ENCODE measurements at regions not wholly inside any gene's neighbourhood (a gene's known extent, or its start where the extent isn't known, plus 50 kb on each side); places are given as distances from the start of the nearest gene placed in this dataset.

DNA sequence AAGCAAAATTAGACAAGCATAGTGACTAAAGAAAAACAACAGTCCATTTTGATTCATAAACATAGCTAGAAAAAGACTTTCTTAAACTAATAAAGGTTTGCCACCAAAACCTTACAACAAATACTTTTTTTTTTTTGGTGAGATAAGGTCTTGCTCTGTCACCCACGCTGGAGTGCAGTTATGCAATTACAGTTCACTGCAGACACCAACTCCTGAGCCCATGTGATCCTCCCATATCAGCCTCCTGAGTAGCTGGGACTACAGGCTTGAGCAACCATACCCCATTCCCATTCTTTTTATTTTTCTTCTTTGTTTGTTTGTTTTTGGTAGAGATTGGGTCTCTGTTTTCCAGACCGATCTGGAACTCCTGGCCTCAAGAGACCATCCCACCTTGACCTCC lies 247.2 kb upstream of the ADGRL3 start (continued):
- TF ChIP-seq, protein P1, sequence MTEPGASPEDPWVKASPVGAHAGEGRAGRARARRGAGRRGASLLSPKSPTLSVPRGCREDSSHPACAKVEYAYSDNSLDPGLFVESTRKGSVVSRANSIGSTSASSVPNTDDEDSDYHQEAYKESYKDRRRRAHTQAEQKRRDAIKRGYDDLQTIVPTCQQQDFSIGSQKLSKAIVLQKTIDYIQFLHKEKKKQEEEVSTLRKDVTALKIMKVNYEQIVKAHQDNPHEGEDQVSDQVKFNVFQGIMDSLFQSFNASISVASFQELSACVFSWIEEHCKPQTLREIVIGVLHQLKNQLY (CRISPR knock-in tag; IDR thresholded peaks at IDR 0.05), result no peak

DNA sequence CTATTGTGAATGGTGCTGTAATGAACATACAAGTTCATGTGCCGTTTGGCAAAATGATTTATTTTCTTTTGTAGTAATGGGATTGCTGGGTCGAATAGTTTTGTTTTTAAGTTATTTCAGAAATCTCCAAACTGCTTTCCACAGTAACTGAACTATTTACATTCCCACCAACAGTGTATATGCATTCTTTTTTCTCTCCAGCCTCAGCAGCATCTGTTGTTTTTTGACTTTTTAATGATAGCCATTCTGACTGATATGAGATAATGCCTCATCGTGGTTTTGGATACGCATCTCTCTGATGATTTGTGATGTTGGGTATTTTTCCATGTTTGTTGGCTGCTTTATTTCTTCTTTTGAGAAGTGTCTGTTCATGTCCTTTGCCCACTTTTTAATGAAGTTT lies 246.3 kb upstream of the ADGRL3 start:
- Mint-ChIP-seq H3K4me1 (no peaks in the 10 kb centered on the region), H3K9me3 (no peaks in the 10 kb centered on the region), H3K27me3 (ENCODE audit: low read depth) (no peaks in the 10 kb centered on the region), H3K27ac (no peak overlapping the region), H3K36me3 (no peaks in the 10 kb centered on the region), H3K4me3 (no peak overlapping the region)
- ATAC-seq (no peak), DNase-seq (ENCODE audit: low spot score) (no peak)
- ChIA-PET CTCF (no interaction called here), POLR2A (no interaction called here)
- no peak for TF ChIP-seq ZNF219 (CRISPR knock-in tag; IDR thresholded peaks at IDR 0.05; ENCODE audit: borderline replicate concordance)
- no peak for TF ChIP-seq JUN (CRISPR knock-in tag; IDR thresholded peaks at IDR 0.05)
- TF ChIP-seq, protein P2, sequence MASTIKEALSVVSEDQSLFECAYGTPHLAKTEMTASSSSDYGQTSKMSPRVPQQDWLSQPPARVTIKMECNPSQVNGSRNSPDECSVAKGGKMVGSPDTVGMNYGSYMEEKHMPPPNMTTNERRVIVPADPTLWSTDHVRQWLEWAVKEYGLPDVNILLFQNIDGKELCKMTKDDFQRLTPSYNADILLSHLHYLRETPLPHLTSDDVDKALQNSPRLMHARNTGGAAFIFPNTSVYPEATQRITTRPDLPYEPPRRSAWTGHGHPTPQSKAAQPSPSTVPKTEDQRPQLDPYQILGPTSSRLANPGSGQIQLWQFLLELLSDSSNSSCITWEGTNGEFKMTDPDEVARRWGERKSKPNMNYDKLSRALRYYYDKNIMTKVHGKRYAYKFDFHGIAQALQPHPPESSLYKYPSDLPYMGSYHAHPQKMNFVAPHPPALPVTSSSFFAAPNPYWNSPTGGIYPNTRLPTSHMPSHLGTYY (CRISPR knock-in tag; IDR thresholded peaks at IDR 0.05), result no peak

DNA sequence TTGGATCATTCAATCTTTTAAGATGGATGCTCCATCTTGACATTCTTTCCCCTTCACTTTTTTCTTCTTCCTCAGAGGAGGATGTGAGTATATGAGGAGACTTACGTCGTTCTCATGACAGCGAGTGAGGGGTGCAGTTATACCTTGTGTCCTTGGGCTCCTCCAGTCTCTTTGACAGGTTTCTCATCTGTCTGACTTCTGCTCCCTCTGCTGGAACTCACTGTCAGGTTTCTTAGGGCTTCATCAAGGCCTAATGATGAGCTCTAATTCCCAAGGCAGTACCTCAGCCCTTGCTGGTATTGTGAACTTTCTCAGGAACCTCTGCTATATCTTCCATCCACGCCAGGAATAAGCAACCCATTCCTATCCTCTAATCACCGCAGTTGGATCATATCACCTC lies 237.8 kb upstream of the ADGRL3 start:
- ChIA-PET POLR2A (no interaction called here), CTCF (interaction anchor here (0.6 to 1.0 kb wide), 3 partner anchors 147 to 218 kb away, joined by 3 to 10 read pairs (median 3); no protein-coding TSS in a partner anchor)
- no peak overlapping the region for H3K4me3 Mint-ChIP-seq
- no peak overlapping the region for H3K27ac Mint-ChIP-seq
- H3K4me1 Mint-ChIP-seq, result no peaks in the 10 kb centered on the region
- TF ChIP-seq MYBL2 (CRISPR knock-in tag; IDR thresholded peaks at IDR 0.05), result no peak
- TF ChIP-seq, protein P3, sequence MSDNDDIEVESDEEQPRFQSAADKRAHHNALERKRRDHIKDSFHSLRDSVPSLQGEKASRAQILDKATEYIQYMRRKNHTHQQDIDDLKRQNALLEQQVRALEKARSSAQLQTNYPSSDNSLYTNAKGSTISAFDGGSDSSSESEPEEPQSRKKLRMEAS (CRISPR knock-in tag; IDR thresholded peaks at IDR 0.05), result no peak
- TF ChIP-seq FOXJ3 (CRISPR knock-in tag; IDR thresholded peaks at IDR 0.05; ENCODE audit: borderline replicate concordance), result no peak
- TF ChIP-seq CBFB (CRISPR knock-in tag; IDR thresholded peaks at IDR 0.05; ENCODE audit: low read depth), result no peak
- TF ChIP-seq, protein P4, sequence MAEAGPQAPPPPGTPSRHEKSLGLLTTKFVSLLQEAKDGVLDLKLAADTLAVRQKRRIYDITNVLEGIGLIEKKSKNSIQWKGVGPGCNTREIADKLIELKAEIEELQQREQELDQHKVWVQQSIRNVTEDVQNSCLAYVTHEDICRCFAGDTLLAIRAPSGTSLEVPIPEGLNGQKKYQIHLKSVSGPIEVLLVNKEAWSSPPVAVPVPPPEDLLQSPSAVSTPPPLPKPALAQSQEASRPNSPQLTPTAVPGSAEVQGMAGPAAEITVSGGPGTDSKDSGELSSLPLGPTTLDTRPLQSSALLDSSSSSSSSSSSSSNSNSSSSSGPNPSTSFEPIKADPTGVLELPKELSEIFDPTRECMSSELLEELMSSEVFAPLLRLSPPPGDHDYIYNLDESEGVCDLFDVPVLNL (CRISPR knock-in tag; IDR thresholded peaks at IDR 0.05; ENCODE audit: borderline replicate concordance, low read depth), result no peak
- no peak for TF ChIP-seq ZNF263 (CRISPR knock-in tag; IDR thresholded peaks at IDR 0.05; ENCODE audit: low read depth)
- no peak for TF ChIP-seq ESRRA (CRISPR knock-in tag; IDR thresholded peaks at IDR 0.05; ENCODE audit: borderline replicate concordance)
- TF ChIP-seq ZNF416 (CRISPR knock-in tag; IDR thresholded peaks at IDR 0.05), result no peak
- TF ChIP-seq, protein P5, sequence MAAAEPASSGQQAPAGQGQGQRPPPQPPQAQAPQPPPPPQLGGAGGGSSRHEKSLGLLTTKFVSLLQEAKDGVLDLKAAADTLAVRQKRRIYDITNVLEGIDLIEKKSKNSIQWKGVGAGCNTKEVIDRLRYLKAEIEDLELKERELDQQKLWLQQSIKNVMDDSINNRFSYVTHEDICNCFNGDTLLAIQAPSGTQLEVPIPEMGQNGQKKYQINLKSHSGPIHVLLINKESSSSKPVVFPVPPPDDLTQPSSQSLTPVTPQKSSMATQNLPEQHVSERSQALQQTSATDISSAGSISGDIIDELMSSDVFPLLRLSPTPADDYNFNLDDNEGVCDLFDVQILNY (CRISPR knock-in tag; IDR thresholded peaks at IDR 0.05), result no peak
- no peak for TF ChIP-seq NR3C1 (CRISPR knock-in tag; conservative IDR thresholded peaks at IDR 0.05; ENCODE audit: low read depth)
- TF ChIP-seq SP1 (CRISPR knock-in tag; conservative IDR thresholded peaks at IDR 0.05), result no peak
- ATAC-seq (peak; percentile 88), DNase-seq (ENCODE audit: low spot score) (no peak)
- H3K27me3 Mint-ChIP-seq (ENCODE audit: low read depth), result no peaks in the 10 kb centered on the region
- no peaks in the 10 kb centered on the region for H3K9me3 Mint-ChIP-seq
- H3K36me3 Mint-ChIP-seq, result no peaks in the 10 kb centered on the region

DNA sequence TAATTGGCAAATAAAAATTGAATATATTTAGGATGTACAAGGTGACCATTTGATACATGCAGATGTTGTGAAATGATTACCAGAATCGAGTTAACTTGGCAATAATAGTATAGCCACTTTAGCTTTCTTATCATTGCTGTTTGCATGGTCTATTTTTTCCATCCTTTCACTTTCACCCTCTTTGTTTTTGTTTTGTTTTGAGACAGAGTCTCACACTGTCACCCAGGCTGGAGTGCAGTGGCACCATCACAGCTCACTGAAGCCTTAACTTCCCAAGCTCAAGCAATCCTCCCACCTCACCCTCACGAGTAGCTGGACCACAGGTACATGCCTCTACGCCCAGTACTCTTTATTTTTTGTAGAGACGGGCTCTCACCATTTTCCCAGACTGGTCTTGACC lies 218.6 kb upstream of the ADGRL3 start:
- no peak for DNase-seq (ENCODE audit: low spot score)
- Mint-ChIP-seq H3K27ac (peak overlapping the region; percentile 75; the same call in 1 of the 2 replicates), H3K4me1 (no peaks in the 10 kb centered on the region), H3K9me3 (peaks cover 6% of the 10 kb centered on the region; the same call in 1 of the 2 replicates), H3K27me3 (ENCODE audit: low read depth) (no peaks in the 10 kb centered on the region), H3K36me3 (no peaks in the 10 kb centered on the region), H3K4me3 (no peak overlapping the region)
- ChIA-PET POLR2A (no interaction called here), CTCF (no interaction called here)
- ATAC-seq, result no peak
- TF ChIP-seq, protein P6, sequence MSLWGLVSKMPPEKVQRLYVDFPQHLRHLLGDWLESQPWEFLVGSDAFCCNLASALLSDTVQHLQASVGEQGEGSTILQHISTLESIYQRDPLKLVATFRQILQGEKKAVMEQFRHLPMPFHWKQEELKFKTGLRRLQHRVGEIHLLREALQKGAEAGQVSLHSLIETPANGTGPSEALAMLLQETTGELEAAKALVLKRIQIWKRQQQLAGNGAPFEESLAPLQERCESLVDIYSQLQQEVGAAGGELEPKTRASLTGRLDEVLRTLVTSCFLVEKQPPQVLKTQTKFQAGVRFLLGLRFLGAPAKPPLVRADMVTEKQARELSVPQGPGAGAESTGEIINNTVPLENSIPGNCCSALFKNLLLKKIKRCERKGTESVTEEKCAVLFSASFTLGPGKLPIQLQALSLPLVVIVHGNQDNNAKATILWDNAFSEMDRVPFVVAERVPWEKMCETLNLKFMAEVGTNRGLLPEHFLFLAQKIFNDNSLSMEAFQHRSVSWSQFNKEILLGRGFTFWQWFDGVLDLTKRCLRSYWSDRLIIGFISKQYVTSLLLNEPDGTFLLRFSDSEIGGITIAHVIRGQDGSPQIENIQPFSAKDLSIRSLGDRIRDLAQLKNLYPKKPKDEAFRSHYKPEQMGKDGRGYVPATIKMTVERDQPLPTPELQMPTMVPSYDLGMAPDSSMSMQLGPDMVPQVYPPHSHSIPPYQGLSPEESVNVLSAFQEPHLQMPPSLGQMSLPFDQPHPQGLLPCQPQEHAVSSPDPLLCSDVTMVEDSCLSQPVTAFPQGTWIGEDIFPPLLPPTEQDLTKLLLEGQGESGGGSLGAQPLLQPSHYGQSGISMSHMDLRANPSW (CRISPR knock-in tag; conservative IDR thresholded peaks at IDR 0.05; ENCODE audit: low read depth), result no peak
- TF ChIP-seq TEAD4 (CRISPR knock-in tag; IDR thresholded peaks at IDR 0.05), result no peak
- TF ChIP-seq, protein P7, sequence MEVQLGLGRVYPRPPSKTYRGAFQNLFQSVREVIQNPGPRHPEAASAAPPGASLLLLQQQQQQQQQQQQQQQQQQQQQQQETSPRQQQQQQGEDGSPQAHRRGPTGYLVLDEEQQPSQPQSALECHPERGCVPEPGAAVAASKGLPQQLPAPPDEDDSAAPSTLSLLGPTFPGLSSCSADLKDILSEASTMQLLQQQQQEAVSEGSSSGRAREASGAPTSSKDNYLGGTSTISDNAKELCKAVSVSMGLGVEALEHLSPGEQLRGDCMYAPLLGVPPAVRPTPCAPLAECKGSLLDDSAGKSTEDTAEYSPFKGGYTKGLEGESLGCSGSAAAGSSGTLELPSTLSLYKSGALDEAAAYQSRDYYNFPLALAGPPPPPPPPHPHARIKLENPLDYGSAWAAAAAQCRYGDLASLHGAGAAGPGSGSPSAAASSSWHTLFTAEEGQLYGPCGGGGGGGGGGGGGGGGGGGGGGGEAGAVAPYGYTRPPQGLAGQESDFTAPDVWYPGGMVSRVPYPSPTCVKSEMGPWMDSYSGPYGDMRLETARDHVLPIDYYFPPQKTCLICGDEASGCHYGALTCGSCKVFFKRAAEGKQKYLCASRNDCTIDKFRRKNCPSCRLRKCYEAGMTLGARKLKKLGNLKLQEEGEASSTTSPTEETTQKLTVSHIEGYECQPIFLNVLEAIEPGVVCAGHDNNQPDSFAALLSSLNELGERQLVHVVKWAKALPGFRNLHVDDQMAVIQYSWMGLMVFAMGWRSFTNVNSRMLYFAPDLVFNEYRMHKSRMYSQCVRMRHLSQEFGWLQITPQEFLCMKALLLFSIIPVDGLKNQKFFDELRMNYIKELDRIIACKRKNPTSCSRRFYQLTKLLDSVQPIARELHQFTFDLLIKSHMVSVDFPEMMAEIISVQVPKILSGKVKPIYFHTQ (CRISPR knock-in tag; IDR thresholded peaks at IDR 0.05), result no peak
- no peak for TF ChIP-seq ZBTB21 (CRISPR knock-in tag; IDR thresholded peaks at IDR 0.05; ENCODE audit: borderline replicate concordance)
- no peak for TF ChIP-seq RELA (CRISPR knock-in tag; IDR thresholded peaks at IDR 0.05; ENCODE audit: borderline replicate concordance)

Measured in WTC11 (cell line).